Tibial artery (tissue), 4 donors: ENCODE measurements at regions not wholly inside any gene's neighbourhood (a gene's known extent, or its start where the extent isn't known, plus 50 kb on each side); places are given as distances from the start of the nearest gene placed in this dataset.
"Not testable (repeated sequence)": the region's sequence is repeated elsewhere in the genome, so short reads cannot be mapped to it uniquely, and the experiment has no call there.

ENCODE experiments used
- DNase-seq, 2 donors: peaks; one replicate each; pipeline ENCODE4 v3.0.0-alpha.2; 2019
- H3K27ac ChIP-seq, 2 donors: fragments of 200-600 bp; sonication (generic) in 1 of 2; 1 replicate in 1 of 2; 2 replicates in 1 of 2; pipeline ENCODE4 v1.5.1; 2018 to 2019; ENCODE audit warnings: mild to moderate bottlenecking in 1 of 2
- H3K27me3 ChIP-seq, 2 donors: fragments of 200-600 bp; sonication (generic) in 1 of 2; one replicate each; pipeline versions ENCODE4 v1.5.1 to v1.6.0; 2016 to 2019
- H3K36me3 ChIP-seq, 3 donors: fragments of 200-600 bp; sonication (generic) in 2 of 3; one replicate each; pipeline ENCODE4 v1.5.1; 2016 to 2019; ENCODE audit warnings: mild to moderate bottlenecking in 2 of 3
- H3K4me1 ChIP-seq, 4 donors: fragments of 200-600 bp; sonication (generic) in 2 of 4; 1 replicate in 3 of 4; 2 replicates in 1 of 4; pipeline ENCODE4 v1.5.1; 2016 to 2019
- H3K4me3 ChIP-seq, 2 donors: fragments of 200-600 bp; sonication (generic) in 1 of 2; 1 replicate in 1 of 2; 2 replicates in 1 of 2; pipeline ENCODE4 v1.5.1; 2018 to 2019; ENCODE audit warnings: mild to moderate bottlenecking in 2 of 2
- H3K9me3 ChIP-seq, 3 donors: fragments of 200-600 bp; sonication (generic) in 1 of 3; one replicate each; pipeline ENCODE4 v1.5.1; 2016 to 2019
- intact Hi-C: fragments of 100-400 bp; cut with DNase I; formaldehyde crosslinking; loops from one replicate; pipeline ENCODE4 v1.15.0; 2023; ENCODE audit warnings: low total_unique reads
- TF ChIP-seq, protein P1 (sequence below), 2 experiments: fragments of 200-600 bp in 1 of 2; fragments of 450-650 bp in 1 of 2; IDR thresholded peaks; one replicate each; pipeline ENCODE4 v1.5.1; 2017 to 2019; ENCODE audit warnings: antibody characterized with exemption in 2 of 2, mild to moderate bottlenecking in 1 of 2, moderate library complexity in 1 of 2

DNA sequence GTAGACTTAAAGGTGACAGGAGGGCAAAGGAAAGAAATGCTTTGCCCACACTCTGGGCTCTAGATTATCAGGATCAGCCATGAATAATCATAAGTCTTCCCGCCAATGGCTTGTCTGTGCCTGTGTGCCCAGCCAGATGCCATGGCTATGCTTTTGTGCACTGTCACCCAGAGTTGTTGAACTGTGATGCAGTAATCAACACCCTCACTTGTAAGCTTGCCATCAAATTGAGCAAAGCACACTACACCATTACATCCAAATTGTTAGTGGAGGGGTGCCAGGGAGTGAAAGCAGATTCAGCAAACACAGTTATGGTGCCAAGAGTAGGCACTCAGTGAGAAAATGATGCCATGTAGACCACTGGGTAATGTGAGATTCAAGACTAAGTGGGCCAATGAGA, 845.3 kb upstream of the MIR17HG start:
- DNase-seq = no peak
- TF ChIP-seq, protein P1, sequence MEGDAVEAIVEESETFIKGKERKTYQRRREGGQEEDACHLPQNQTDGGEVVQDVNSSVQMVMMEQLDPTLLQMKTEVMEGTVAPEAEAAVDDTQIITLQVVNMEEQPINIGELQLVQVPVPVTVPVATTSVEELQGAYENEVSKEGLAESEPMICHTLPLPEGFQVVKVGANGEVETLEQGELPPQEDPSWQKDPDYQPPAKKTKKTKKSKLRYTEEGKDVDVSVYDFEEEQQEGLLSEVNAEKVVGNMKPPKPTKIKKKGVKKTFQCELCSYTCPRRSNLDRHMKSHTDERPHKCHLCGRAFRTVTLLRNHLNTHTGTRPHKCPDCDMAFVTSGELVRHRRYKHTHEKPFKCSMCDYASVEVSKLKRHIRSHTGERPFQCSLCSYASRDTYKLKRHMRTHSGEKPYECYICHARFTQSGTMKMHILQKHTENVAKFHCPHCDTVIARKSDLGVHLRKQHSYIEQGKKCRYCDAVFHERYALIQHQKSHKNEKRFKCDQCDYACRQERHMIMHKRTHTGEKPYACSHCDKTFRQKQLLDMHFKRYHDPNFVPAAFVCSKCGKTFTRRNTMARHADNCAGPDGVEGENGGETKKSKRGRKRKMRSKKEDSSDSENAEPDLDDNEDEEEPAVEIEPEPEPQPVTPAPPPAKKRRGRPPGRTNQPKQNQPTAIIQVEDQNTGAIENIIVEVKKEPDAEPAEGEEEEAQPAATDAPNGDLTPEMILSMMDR (IDR thresholded peaks at IDR 0.05) = no peak
- Histone ChIP-seq H3K27ac (no peak overlapping the region), H3K4me3 (no peak overlapping the region), H3K9me3 (no peaks in the 10 kb centered on the region), H3K27me3 (no peaks in the 10 kb centered on the region), H3K4me1 (no peaks in the 10 kb centered on the region), H3K36me3 (no peaks in the 10 kb centered on the region)
- intact Hi-C loops = no loop called here

DNA sequence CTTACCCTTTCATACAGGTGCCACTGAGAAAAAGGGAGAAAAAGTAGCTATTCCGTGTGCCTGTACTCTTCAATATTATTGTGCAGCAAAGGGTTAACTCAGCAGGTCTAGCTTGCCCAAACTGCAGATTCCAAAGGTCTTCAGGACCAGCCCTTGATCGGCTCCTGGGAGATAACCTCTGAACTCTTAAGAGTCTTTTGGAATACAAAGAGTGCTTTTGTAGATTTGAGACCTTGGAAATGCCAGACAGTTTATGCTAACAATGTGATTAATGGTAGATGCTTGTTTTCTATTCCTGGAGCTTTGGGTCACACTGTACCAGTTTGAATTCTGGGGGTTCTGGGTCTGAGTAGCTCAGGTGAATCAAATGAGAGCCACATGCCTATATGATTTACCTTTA, 844.7 kb upstream of the MIR17HG start:
- no peak overlapping the region for H3K4me3 ChIP-seq
- H3K4me1 ChIP-seq = no peaks in the 10 kb centered on the region
- intact Hi-C loops = no loop called here
- H3K27me3 ChIP-seq = no peaks in the 10 kb centered on the region
- H3K9me3 ChIP-seq = no peaks in the 10 kb centered on the region
- H3K27ac ChIP-seq = no peak overlapping the region
- DNase-seq = no peak
- H3K36me3 ChIP-seq = no peaks in the 10 kb centered on the region
- TF ChIP-seq, protein P1 (IDR thresholded peaks at IDR 0.05) = no peak

DNA sequence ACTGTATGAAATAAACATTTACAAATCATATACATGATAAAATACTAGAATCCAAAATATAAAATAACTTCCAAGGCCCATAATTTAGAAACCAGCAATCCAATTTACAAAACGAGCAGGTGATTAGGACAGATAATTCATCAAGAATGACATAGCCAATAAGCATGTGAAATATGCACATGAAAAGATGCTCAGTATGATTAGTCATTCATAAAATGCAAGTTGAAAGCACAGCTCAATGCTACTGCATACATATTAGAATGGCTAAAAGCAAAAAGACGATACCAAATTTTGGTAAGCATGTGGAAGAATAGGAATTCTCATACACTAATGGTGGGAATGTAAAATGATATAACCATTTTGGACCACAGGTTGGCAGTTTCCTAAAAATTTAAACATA, 837.2 kb upstream of the MIR17HG start:
- H3K36me3 ChIP-seq = no peaks in the 10 kb centered on the region
- no peaks in the 10 kb centered on the region for H3K4me1 ChIP-seq
- intact Hi-C loops = no loop called here
- H3K27me3 ChIP-seq = no peaks in the 10 kb centered on the region
- H3K4me3 ChIP-seq = no peak overlapping the region
- no peak for DNase-seq
- no peak overlapping the region for H3K27ac ChIP-seq
- no peaks in the 10 kb centered on the region for H3K9me3 ChIP-seq
- TF ChIP-seq, protein P1 (IDR thresholded peaks at IDR 0.05) = no peak

DNA sequence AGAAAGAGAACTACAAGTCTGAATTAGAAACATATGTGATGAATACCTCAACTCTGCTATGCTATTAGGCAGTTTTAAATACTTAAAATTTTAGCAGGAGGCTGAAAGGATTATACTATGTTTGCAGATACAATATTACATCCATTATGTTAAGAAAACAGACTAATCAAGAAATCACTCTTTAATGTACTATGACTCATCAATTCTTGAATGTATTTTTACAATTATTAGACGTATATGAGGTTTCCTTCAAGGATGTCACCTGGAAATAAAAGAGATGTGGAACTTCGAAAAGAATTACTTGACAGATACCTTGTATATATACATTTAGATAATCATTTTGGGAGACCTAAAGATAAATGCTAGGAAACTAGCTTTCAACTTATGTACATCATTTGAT, 835.6 kb upstream of the MIR17HG start:
- intact Hi-C loops = no loop called here
- no peak overlapping the region for H3K27ac ChIP-seq
- H3K4me3 ChIP-seq = no peak overlapping the region

DNA sequence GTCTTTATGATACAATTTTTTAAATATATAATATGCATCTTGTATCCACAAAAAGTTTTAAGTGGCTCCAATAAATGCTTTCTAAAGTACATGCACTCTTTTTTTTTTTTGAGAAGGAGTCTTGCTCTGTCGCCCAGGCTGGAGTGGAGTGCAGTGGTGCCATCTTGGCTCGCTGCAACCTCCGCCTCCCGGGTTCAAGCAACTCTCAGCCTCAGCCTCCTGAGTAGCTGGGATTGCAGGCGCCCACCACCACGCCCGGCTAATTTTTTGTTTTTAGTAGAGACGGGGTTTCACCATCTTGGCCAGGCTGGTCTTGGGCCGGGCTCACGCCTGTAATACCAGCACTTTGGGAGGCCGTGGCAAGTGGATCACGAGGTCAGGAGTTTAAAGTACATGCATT, 832.8 kb upstream of the MIR17HG start:
- H3K9me3 ChIP-seq, intact Hi-C loops, H3K27me3 ChIP-seq, H3K27ac ChIP-seq, DNase-seq, H3K36me3 ChIP-seq, H3K4me1 ChIP-seq, H3K4me3 ChIP-seq: not testable (repeated sequence)

More for the DNA sequence above, 835.6 kb upstream of the MIR17HG start:
- no peaks in the 10 kb centered on the region for H3K4me1 ChIP-seq
- H3K27me3 ChIP-seq = no peaks in the 10 kb centered on the region
- H3K36me3 ChIP-seq = no peaks in the 10 kb centered on the region
- no peak for DNase-seq
- no peaks in the 10 kb centered on the region for H3K9me3 ChIP-seq
- TF ChIP-seq, protein P1 (IDR thresholded peaks at IDR 0.05) = no peak

DNA sequence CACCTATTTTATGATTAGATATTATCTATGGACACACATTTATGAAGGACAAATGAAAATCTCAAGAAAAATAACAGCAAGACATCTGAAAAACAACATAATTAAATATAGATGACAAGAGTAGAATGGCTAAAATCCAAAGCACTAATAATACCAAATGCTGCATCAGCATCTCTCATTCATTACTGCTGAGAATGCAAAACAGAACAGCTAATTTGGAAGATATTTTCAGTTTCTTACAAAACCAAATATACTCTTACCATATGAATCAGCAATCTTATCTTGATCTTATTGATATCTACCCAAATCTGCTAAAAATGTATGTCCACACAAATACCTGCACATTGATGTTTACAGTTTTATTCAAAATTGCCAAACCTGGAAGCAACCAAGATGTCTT, 829.1 kb upstream of the MIR17HG start:
- H3K27ac ChIP-seq = no peak overlapping the region
- no peak overlapping the region for H3K4me3 ChIP-seq
- no peak for DNase-seq
- TF ChIP-seq, protein P1 (IDR thresholded peaks at IDR 0.05) = no peak
- H3K4me1 ChIP-seq = no peaks in the 10 kb centered on the region
- H3K9me3 ChIP-seq = peaks cover 0 to 15% (median 4%) of the 10 kb centered on the region in 3 donors
- H3K27me3 ChIP-seq = no peaks in the 10 kb centered on the region
- H3K36me3 ChIP-seq = no peaks in the 10 kb centered on the region
- intact Hi-C loops = no loop called here
